Adrenal gland (tissue), 9 donors: ENCODE measurements at regions not wholly inside any gene's neighbourhood (a gene's known extent, or its start where the extent isn't known, plus 50 kb on each side); places are given as distances from the start of the nearest gene placed in this dataset.
A peak's percentile ranks its signal among the peaks of the same experiment; 100 is the strongest.

ENCODE experiments used
- DNase-seq, 7 donors: peaks; one replicate each; pipeline ENCODE4 v3.0.0-alpha.2; 2019 to 2020
- H3K27ac ChIP-seq, 5 donors: fragments of 200-600 bp; sonication (generic) in 4 of 5; 1 replicate in 3 of 5; 2 replicates in 2 of 5; pipeline versions ENCODE4 v1.5.1 to v1.8.0; 2016 to 2020; ENCODE audit warnings: mild to moderate bottlenecking in 1 of 5
- H3K27me3 ChIP-seq: fragments of 200-600 bp; 2 replicates; pipeline ENCODE4 v1.8.0; 2021
- H3K36me3 ChIP-seq, 2 donors: fragments of 200-600 bp; replicated peaks in 1 of 2; 1 replicate in 1 of 2; 2 replicates in 1 of 2; pipeline versions ENCODE4 v1.5.1 to v1.8.0; 2018 to 2022
- H3K4me1 ChIP-seq, 2 donors: fragments of 200-600 bp; replicated peaks in 1 of 2; 1 replicate in 1 of 2; 2 replicates in 1 of 2; pipeline versions ENCODE4 v1.5.1 to v1.8.0; 2018 to 2021
- H3K4me3 ChIP-seq, 4 donors: fragments of 200-600 bp; sonication (generic) in 3 of 4; one replicate each; pipeline ENCODE4 v1.5.1; 2016 to 2018
- H3K9me3 ChIP-seq, 3 donors: fragments of 200-600 bp; sonication (generic) in 1 of 3; replicated peaks in 1 of 3; 1 replicate in 2 of 3; 2 replicates in 1 of 3; pipeline versions ENCODE4 v1.5.1 to v1.8.0; 2016 to 2021
- CTCF ChIP-seq, 6 experiments: fragments of 450-650 bp in 4 of 6; fragments of 200-600 bp in 2 of 6; sonication (generic) in 1 of 6; IDR thresholded peaks; 1 replicate in 5 of 6; 2 replicates in 1 of 6; pipeline versions ENCODE4 v1.5.1 to v1.8.0; 2016 to 2021; ENCODE audit warnings: antibody characterized with exemption in 6 of 6, mild to moderate bottlenecking in 2 of 6, moderate library complexity in 1 of 6
- POLR2A ChIP-seq, 2 donors: fragments of 450-650 bp; IDR thresholded peaks; one replicate each; pipeline ENCODE4 v1.6.1; 2017; ENCODE audit warnings: antibody characterized with exemption in 2 of 2, mild to moderate bottlenecking in 2 of 2, moderate library complexity in 1 of 2
- WGBS, 4 donors: extraction: QIAGEN DNeasy Blood & Tissue Kit in 2 of 4; methylation state at CpG; one replicate each; pipeline versions ENCODE4 v1.1.5 to v1.1.7; 2013 to 2017; 5-methylcytosine and 5-hydroxymethylcytosine counted together
- intact Hi-C, 2 donors: fragments of 100-400 bp; cut with DNase I; formaldehyde crosslinking; loops; one replicate each; pipeline versions ENCODE4 v1.14.1 to v1.15.0; 2022 to 2023
- donor health status: healthy with polysubstance abuse.
- donor health status: Bipolar disorder and iron deficiency.
- donor health status: DM: yes; HTN: yes; CAD: no.
- donor health status: DM: no; HTN: no; CAD: no.
- donor health status: DM: no; HTN: no; CAD: no.

GRCh38 chr3:42022355-42022754 is 60.5 kb upstream of the ULK4 start:
- intact Hi-C loops = no loop called here
- Histone ChIP-seq H3K27ac (no peak overlapping the region), H3K9me3 (no peaks in the 10 kb centered on the region), H3K4me1 (peaks cover 49 to 76% of the 10 kb centered on the region in 2 donors), H3K36me3 (no peaks in the 10 kb centered on the region), H3K27me3 (no peaks in the 10 kb centered on the region), H3K4me3 (no peak overlapping the region)
- no peak for DNase-seq
- TF ChIP-seq POLR2A (IDR thresholded peaks at IDR 0.05) = no peak
- WGBS, 4 donors = 78 to 82% (median 82%) methylated on average over 7 of the region's 7 CpGs

GRCh38 chr3:42020684-42021307 is 58.9 kb upstream of the ULK4 start:
- Histone ChIP-seq H3K36me3 (no peaks in the 10 kb centered on the region), H3K27ac (peak overlapping the region in 4 of 5 donors; percentile 36 to 69 (median 47)), H3K9me3 (no peaks in the 10 kb centered on the region), H3K4me1 (peaks cover 37 to 72% of the 10 kb centered on the region in 2 donors), H3K27me3 (no peaks in the 10 kb centered on the region), H3K4me3 (no peak overlapping the region)
- intact Hi-C loops = no loop called here
- 20 to 35% (median 25%) methylated on average over 2 of the region's 2 CpGs for WGBS, 4 donors
- TF ChIP-seq POLR2A (IDR thresholded peaks at IDR 0.05) = peak in 1 of 2 donors; percentile 14
- no peak for TF ChIP-seq CTCF (IDR thresholded peaks at IDR 0.05)
- no peak for DNase-seq

- intact Hi-C loops = loop anchor here in 1 of 2 donors (10.0 kb wide), 1 partner anchor 75 kb away; the partner anchor contains the start of gene TRAK1
- Histone ChIP-seq H3K36me3 (no peaks in the 10 kb centered on the region), H3K4me1 (peaks cover 37 to 74% of the 10 kb centered on the region in 2 donors), H3K9me3 (no peaks in the 10 kb centered on the region), H3K27ac (peak overlapping the region in 3 of 5 donors; percentile 18 to 52 (median 43)), H3K4me3 (no peak overlapping the region), H3K27me3 (no peaks in the 10 kb centered on the region)
- DNase-seq = no peak
- TF ChIP-seq POLR2A (IDR thresholded peaks at IDR 0.05) = no peak
- TF ChIP-seq CTCF (IDR thresholded peaks at IDR 0.05) = no peak
- WGBS, 4 donors = 74 to 88% (median 85%) methylated on average over 5 of the region's 5 CpGs
Measured at GRCh38 chr3:42019953-42020260, 58.0 kb upstream of the ULK4 start.

- H3K36me3 ChIP-seq = no peaks in the 10 kb centered on the region
- intact Hi-C loops = loop anchor here in 1 of 2 donors (10.0 kb wide), 1 partner anchor 75 kb away; the partner anchor contains the start of gene TRAK1
- peak overlapping the region in 1 of 4 donors; percentile 3 for H3K4me3 ChIP-seq
- WGBS, 4 donors = 43 to 50% (median 44%) methylated on average over 6 of the region's 6 CpGs
- peaks cover 37 to 72% of the 10 kb centered on the region in 2 donors for H3K4me1 ChIP-seq
- DNase-seq = peak; percentile 68 to 81 (median 73)
- no peaks in the 10 kb centered on the region for H3K9me3 ChIP-seq
- H3K27me3 ChIP-seq = no peaks in the 10 kb centered on the region
- TF ChIP-seq POLR2A (IDR thresholded peaks at IDR 0.05) = no peak
- TF ChIP-seq CTCF (IDR thresholded peaks at IDR 0.05) = no peak
- H3K27ac ChIP-seq = peak overlapping the region in 3 of 5 donors; percentile 18 to 52 (median 43)
Measured at GRCh38 chr3:42019144-42019952, 57.4 kb upstream of the ULK4 start.
